ENCODE measurements at regions not wholly inside any gene's neighbourhood (a gene's known extent, or its start where the extent isn't known, plus 50 kb on each side); places are given as distances from the start of the nearest gene placed in this dataset.

DNA sequence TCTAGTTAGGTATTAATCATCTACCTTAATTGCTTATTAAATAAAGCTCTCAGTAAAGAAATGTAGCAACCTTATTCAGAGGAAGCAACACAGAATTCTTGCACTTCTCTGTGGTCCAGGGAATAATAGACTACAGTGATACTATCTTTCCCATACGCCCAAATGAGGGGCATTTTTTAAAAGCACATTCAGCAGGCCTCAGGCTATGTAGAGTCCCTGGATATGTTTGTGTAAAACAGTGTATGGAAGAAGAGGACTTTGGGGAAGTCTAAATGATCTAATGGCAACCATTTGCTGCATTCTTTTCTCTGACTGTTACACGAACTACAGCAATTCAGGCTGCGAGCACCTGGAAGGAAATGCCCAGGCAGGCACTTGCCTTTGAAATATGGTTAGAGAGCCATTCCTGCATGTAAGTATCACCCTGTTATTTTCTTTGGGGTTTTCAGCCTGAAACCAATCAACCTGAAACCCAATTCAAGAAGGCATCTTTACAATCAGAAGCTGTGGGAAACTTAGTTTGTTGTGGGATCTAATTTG is 1814.7 kb upstream of the CELF4 start:
- H3K27ac Mint-ChIP-seq, result no peak overlapping the region
- intact Hi-C loops (cut with micrococcal nuclease), result no loop called here
- Histone ChIP-seq H3K36me3 (ENCODE audit: insufficient read depth, low read length) (no peaks in the 10 kb centered on the region), H3K9me3 (ENCODE audit: control insufficient read depth in 1 of 2, low read length in 2 of 2) (no peaks in the 10 kb centered on the region), H3K27me3 (ENCODE audit: insufficient read depth, low read length) (no peaks in the 10 kb centered on the region), H3K4me3 (ENCODE audit: low read length in 2 of 2) (no peak overlapping the region), H3K27ac (ENCODE audit: low read depth, low read length) (no peak overlapping the region), H3K4me1 (ENCODE audit: insufficient read depth, low read length) (no peaks in the 10 kb centered on the region)
- H3K4me1 Mint-ChIP-seq, result no peaks in the 10 kb centered on the region
- no peaks in the 10 kb centered on the region for H3K36me3 Mint-ChIP-seq
- peaks cover 0 to 10% (median 3%) of the 10 kb centered on the region in 8 donors for H3K9me3 Mint-ChIP-seq
- ChIA-PET POLR2A (ENCODE audit: partially characterized antibody) (no interaction called here), CTCF (ENCODE audit: partially characterized antibody) (no interaction called here)
- no peak for DNase-seq
- H3K4me3 Mint-ChIP-seq, result no peak overlapping the region
- no peaks in the 10 kb centered on the region for H3K27me3 Mint-ChIP-seq

DNA sequence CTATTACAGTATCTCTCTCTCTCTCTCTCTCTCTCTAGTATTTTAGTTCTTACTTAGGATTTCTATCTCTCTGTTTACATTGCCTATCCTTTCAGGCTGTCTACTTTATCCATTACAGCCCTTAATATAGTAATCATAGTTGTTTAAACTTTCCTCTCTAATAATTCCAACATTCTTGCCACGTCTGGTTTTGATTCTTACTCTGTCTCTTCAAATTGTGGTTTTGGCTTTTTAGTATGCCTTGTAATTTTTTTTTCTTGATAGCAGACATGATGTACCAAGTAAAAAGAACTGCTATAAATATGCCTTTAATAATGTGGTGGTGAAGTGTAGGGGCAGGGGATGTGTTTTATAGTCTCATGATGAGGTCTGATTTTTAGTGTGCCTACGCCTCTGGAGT is 1809.5 kb upstream of the CELF4 start:
- CTCF ChIA-PET (ENCODE audit: partially characterized antibody), result no interaction called here
- H3K4me1 Mint-ChIP-seq, result no peaks in the 10 kb centered on the region
- no peaks in the 10 kb centered on the region for H3K36me3 Mint-ChIP-seq
- intact Hi-C loops (cut with micrococcal nuclease), result no loop called here
- POLR2A ChIA-PET (ENCODE audit: partially characterized antibody), result no interaction called here
- no peak for DNase-seq
- no peaks in the 10 kb centered on the region for H3K36me3 ChIP-seq (ENCODE audit: insufficient read depth, low read length)
- no peaks in the 10 kb centered on the region for H3K4me1 ChIP-seq (ENCODE audit: insufficient read depth, low read length)
- no peak overlapping the region for H3K27ac ChIP-seq (ENCODE audit: low read depth, low read length)
- no peaks in the 10 kb centered on the region for H3K27me3 ChIP-seq (ENCODE audit: insufficient read depth, low read length)
- H3K4me3 ChIP-seq (ENCODE audit: low read length in 2 of 2), result no peak overlapping the region
- H3K9me3 ChIP-seq (ENCODE audit: control insufficient read depth in 1 of 2, low read length in 2 of 2), result no peaks in the 10 kb centered on the region
- H3K9me3 Mint-ChIP-seq, result peaks cover 0 to 5% (median 1%) of the 10 kb centered on the region in 8 donors
- no peak overlapping the region for H3K27ac Mint-ChIP-seq
- H3K4me3 Mint-ChIP-seq, result no peak overlapping the region
- no peaks in the 10 kb centered on the region for H3K27me3 Mint-ChIP-seq

DNA sequence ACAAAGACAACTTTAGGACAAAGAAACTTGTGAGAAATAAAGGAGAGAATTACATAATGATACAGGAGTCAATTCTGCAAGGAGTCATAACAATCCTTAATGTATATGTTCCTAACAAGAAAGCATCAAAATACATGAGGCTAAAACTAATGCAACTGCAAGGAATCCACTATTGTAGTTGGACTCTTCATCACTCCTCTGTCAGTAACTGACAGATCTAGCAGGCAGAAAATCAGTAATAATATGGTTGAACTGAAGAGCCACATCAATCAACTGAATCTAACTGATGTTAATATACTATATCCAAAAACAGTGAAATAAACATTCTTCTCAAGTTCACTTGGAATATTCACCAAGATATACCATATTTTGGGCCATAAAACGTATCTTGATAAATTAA is 1806.4 kb upstream of the CELF4 start:
- Histone ChIP-seq H3K9me3 (ENCODE audit: control insufficient read depth in 1 of 2, low read length in 2 of 2) (no peaks in the 10 kb centered on the region), H3K27ac (ENCODE audit: low read depth, low read length) (no peak overlapping the region), H3K36me3 (ENCODE audit: insufficient read depth, low read length) (no peaks in the 10 kb centered on the region), H3K4me3 (ENCODE audit: low read length in 2 of 2) (no peak overlapping the region), H3K27me3 (ENCODE audit: insufficient read depth, low read length) (no peaks in the 10 kb centered on the region), H3K4me1 (ENCODE audit: insufficient read depth, low read length) (no peaks in the 10 kb centered on the region)
- ChIA-PET CTCF (ENCODE audit: partially characterized antibody) (no interaction called here), POLR2A (ENCODE audit: partially characterized antibody) (no interaction called here)
- peaks cover 0 to 10% (median 4%) of the 10 kb centered on the region in 8 donors for H3K9me3 Mint-ChIP-seq
- no peak for DNase-seq
- no peaks in the 10 kb centered on the region for H3K36me3 Mint-ChIP-seq
- intact Hi-C loops (cut with micrococcal nuclease), result no loop called here
- H3K4me1 Mint-ChIP-seq, result no peaks in the 10 kb centered on the region
- H3K27ac Mint-ChIP-seq, result no peak overlapping the region
- no peaks in the 10 kb centered on the region for H3K27me3 Mint-ChIP-seq
- no peak overlapping the region for H3K4me3 Mint-ChIP-seq

DNA sequence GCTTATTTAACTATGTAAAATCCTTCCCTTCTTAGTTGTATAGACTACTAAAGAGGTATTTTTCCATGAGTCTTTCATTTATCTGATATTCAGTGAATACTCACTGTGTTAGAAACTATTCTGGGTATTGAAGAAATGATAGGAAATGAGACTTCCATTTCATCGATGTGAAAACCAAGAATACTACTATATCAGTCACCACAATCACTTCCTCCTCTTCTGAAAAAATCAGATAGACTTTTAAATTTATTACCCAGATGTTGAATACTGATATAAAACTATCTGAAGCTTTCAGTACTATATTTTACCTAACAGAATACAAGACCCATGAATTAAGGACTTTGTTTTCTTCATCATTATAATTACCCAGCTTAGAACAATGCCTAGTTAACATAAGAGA is 1801.1 kb upstream of the CELF4 start:
- no peak overlapping the region for H3K4me3 Mint-ChIP-seq
- no peak for DNase-seq
- no peaks in the 10 kb centered on the region for H3K4me1 Mint-ChIP-seq
- POLR2A ChIA-PET (ENCODE audit: partially characterized antibody), result no interaction called here
- intact Hi-C loops (cut with micrococcal nuclease), result no loop called here
- Histone ChIP-seq H3K4me1 (ENCODE audit: insufficient read depth, low read length) (no peaks in the 10 kb centered on the region), H3K36me3 (ENCODE audit: insufficient read depth, low read length) (no peaks in the 10 kb centered on the region), H3K27me3 (ENCODE audit: insufficient read depth, low read length) (no peaks in the 10 kb centered on the region), H3K27ac (ENCODE audit: low read depth, low read length) (no peak overlapping the region), H3K4me3 (ENCODE audit: low read length in 2 of 2) (no peak overlapping the region), H3K9me3 (ENCODE audit: control insufficient read depth in 1 of 2, low read length in 2 of 2) (no peaks in the 10 kb centered on the region)
- no peaks in the 10 kb centered on the region for H3K27me3 Mint-ChIP-seq
- CTCF ChIA-PET (ENCODE audit: partially characterized antibody), result no interaction called here
- no peak overlapping the region for H3K27ac Mint-ChIP-seq
- H3K9me3 Mint-ChIP-seq, result peaks cover 0 to 16% (median 6%) of the 10 kb centered on the region in 8 donors
- no peaks in the 10 kb centered on the region for H3K36me3 Mint-ChIP-seq

DNA sequence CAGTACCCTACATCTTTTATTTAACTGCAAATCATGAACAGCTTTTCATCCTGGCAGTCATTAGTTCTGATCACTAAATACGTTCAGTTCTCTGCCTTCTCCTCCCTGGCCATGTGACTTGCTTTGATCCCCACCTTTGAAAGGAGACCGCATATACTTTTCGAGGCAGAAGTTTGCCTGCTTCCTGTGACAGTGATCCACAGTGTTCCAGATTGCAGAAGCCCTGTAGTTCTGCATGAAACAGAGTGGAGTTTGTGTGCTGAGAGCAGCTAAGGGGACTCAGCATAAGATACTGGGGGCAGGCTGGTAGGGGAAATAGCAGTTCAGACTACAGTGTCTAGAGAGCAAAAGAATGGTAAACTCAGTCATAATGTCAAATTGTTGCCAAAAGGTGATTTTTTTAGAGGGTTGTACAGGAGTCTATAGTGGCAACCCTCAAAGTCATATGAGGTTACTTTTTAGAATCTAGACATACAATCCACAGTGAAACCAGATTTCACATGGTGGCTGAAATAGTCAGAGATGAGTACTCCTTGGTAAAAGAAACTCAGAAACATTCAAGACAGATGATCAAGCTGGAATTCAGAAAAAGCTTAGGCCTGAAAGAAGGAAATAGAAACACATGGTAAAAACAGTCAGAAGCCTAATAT is 1800.4 kb upstream of the CELF4 start:
- H3K4me1 ChIP-seq (ENCODE audit: insufficient read depth, low read length), result no peaks in the 10 kb centered on the region
- intact Hi-C loops (cut with micrococcal nuclease), result no loop called here
- H3K4me3 Mint-ChIP-seq, result no peak overlapping the region
- no peak for DNase-seq
- peaks cover 0 to 16% (median 6%) of the 10 kb centered on the region in 8 donors for H3K9me3 Mint-ChIP-seq
- H3K4me1 Mint-ChIP-seq, result no peaks in the 10 kb centered on the region
- no peak overlapping the region for H3K27ac Mint-ChIP-seq
- ChIA-PET POLR2A (ENCODE audit: partially characterized antibody) (no interaction called here), CTCF (ENCODE audit: partially characterized antibody) (no interaction called here)
- no peaks in the 10 kb centered on the region for H3K36me3 ChIP-seq (ENCODE audit: insufficient read depth, low read length)
- H3K27me3 ChIP-seq (ENCODE audit: insufficient read depth, low read length), result no peaks in the 10 kb centered on the region
- no peak overlapping the region for H3K27ac ChIP-seq (ENCODE audit: low read depth, low read length)
- H3K4me3 ChIP-seq (ENCODE audit: low read length in 2 of 2), result no peak overlapping the region
- no peaks in the 10 kb centered on the region for H3K9me3 ChIP-seq (ENCODE audit: control insufficient read depth in 1 of 2, low read length in 2 of 2)
- no peaks in the 10 kb centered on the region for H3K27me3 Mint-ChIP-seq
- no peaks in the 10 kb centered on the region for H3K36me3 Mint-ChIP-seq

DNA sequence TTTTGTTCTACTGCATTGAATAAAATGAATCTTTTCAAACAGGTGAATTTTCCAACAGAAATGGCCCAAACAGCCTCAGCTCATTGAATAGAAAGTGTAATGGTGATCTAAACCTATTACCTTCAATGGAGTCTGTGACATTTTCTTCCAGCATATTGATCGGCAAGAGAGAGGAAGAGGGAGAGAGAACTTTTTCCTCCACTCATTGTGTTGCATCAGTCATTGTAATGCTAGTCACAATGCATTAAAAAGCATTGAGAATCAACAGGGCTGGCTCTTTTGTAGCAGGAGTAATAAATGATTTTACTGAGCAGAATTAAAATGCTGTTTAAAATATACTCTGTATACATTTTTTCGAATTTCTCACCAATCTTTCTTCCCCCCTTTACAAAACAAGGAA is 1794.5 kb upstream of the CELF4 start:
- intact Hi-C loops (cut with micrococcal nuclease), result no loop called here
- H3K36me3 ChIP-seq (ENCODE audit: insufficient read depth, low read length), result no peaks in the 10 kb centered on the region
- no peaks in the 10 kb centered on the region for H3K27me3 ChIP-seq (ENCODE audit: insufficient read depth, low read length)
- no peak for DNase-seq
- Mint-ChIP-seq H3K9me3 (peaks cover 0 to 7% (median 3%) of the 10 kb centered on the region in 8 donors), H3K4me3 (no peak overlapping the region), H3K27ac (no peak overlapping the region), H3K27me3 (no peaks in the 10 kb centered on the region), H3K36me3 (no peaks in the 10 kb centered on the region), H3K4me1 (no peaks in the 10 kb centered on the region)
- H3K4me3 ChIP-seq (ENCODE audit: low read length in 2 of 2), result no peak overlapping the region
- POLR2A ChIA-PET (ENCODE audit: partially characterized antibody), result no interaction called here
- CTCF ChIA-PET (ENCODE audit: partially characterized antibody), result no interaction called here
- no peak overlapping the region for H3K27ac ChIP-seq (ENCODE audit: low read depth, low read length)
- no peaks in the 10 kb centered on the region for H3K4me1 ChIP-seq (ENCODE audit: insufficient read depth, low read length)
- no peaks in the 10 kb centered on the region for H3K9me3 ChIP-seq (ENCODE audit: control insufficient read depth in 1 of 2, low read length in 2 of 2)

DNA sequence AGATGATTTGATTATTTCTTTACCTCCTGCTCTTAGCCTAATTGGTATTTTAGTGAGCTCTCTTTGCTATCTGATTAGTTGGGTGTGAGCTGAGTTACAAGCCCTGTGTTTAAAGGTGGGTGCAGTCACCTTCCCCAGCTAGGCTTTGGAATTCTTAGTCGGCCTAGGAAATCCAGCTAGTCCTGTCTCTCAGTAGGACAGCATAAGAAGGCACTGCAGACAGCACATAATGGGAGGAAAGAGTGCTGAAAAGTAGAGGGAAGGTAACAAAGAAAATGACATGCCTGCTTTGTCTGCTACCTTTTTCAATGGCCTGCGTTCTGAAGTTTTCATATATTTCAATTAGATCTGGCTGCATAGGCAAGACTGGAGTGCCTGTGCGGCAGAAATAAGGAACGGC is 1794.0 kb upstream of the CELF4 start:
- ChIA-PET CTCF (ENCODE audit: partially characterized antibody) (no interaction called here), POLR2A (ENCODE audit: partially characterized antibody) (no interaction called here)
- H3K4me1 Mint-ChIP-seq, result no peaks in the 10 kb centered on the region
- H3K4me3 Mint-ChIP-seq, result no peak overlapping the region
- Histone ChIP-seq H3K9me3 (ENCODE audit: control insufficient read depth in 1 of 2, low read length in 2 of 2) (no peaks in the 10 kb centered on the region), H3K36me3 (ENCODE audit: insufficient read depth, low read length) (no peaks in the 10 kb centered on the region), H3K4me3 (ENCODE audit: low read length in 2 of 2) (no peak overlapping the region), H3K27ac (ENCODE audit: low read depth, low read length) (no peak overlapping the region), H3K27me3 (ENCODE audit: insufficient read depth, low read length) (no peaks in the 10 kb centered on the region), H3K4me1 (ENCODE audit: insufficient read depth, low read length) (no peaks in the 10 kb centered on the region)
- no peak for DNase-seq
- H3K27ac Mint-ChIP-seq, result no peak overlapping the region
- intact Hi-C loops (cut with micrococcal nuclease), result no loop called here
- H3K9me3 Mint-ChIP-seq, result peaks cover 0 to 7% (median 3%) of the 10 kb centered on the region in 8 donors
- H3K36me3 Mint-ChIP-seq, result no peaks in the 10 kb centered on the region
- no peaks in the 10 kb centered on the region for H3K27me3 Mint-ChIP-seq

DNA sequence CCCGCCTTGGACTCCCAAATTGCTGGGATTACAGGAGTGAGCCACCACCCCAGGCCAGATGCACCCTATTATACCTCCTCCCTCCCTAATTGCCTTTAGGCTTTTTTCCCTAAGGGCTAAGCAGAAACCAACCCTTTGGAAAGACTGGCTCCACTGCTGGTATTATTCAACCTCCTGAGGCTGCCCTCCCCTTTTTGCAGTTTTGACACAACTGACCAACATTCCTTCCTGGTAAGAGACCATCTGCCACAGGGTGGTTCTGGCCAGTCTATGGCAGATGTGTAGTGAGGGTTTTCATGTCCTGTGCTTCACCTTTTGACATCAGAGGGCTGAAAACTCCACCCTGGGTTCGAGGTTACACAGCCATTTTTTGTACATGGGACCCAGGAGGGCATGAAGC is 1785.3 kb upstream of the CELF4 start:
- no peaks in the 10 kb centered on the region for H3K27me3 Mint-ChIP-seq
- no peak for DNase-seq
- CTCF ChIA-PET (ENCODE audit: partially characterized antibody), result no interaction called here
- Histone ChIP-seq H3K4me1 (ENCODE audit: insufficient read depth, low read length) (no peaks in the 10 kb centered on the region), H3K4me3 (ENCODE audit: low read length in 2 of 2) (no peak overlapping the region), H3K9me3 (ENCODE audit: control insufficient read depth in 1 of 2, low read length in 2 of 2) (no peaks in the 10 kb centered on the region), H3K36me3 (ENCODE audit: insufficient read depth, low read length) (no peaks in the 10 kb centered on the region), H3K27me3 (ENCODE audit: insufficient read depth, low read length) (no peaks in the 10 kb centered on the region), H3K27ac (ENCODE audit: low read depth, low read length) (no peak overlapping the region)
- H3K4me3 Mint-ChIP-seq, result no peak overlapping the region
- no peaks in the 10 kb centered on the region for H3K4me1 Mint-ChIP-seq
- H3K36me3 Mint-ChIP-seq, result no peaks in the 10 kb centered on the region
- intact Hi-C loops (cut with micrococcal nuclease), result no loop called here
- H3K9me3 Mint-ChIP-seq, result peaks cover 0 to 15% (median 5%) of the 10 kb centered on the region in 8 donors
- H3K27ac Mint-ChIP-seq, result no peak overlapping the region
- POLR2A ChIA-PET (ENCODE audit: partially characterized antibody), result no interaction called here

Data from CD4-positive, alpha-beta memory T cell (primary cell).